HUES64 (cell line): ENCODE measurements at regions not wholly inside any gene's neighbourhood (a gene's known extent, or its start where the extent isn't known, plus 50 kb on each side); places are given as distances from the start of the nearest gene placed in this dataset.

Experiments used
- H3K27ac ChIP-seq: 2 replicates; pipeline ENCODE4 v1.7.0; 2013; ENCODE audit warnings: low read depth, low read length, inconsistent platforms
- H3K27me3 ChIP-seq: 2 replicates; pipeline ENCODE4 v1.6.1; 2013; ENCODE audit warnings: mild to moderate bottlenecking, low read length; ENCODE audit not compliant: insufficient read depth
- H3K36me3 ChIP-seq: 2 replicates; pipeline ENCODE4 v1.6.1; 2013; ENCODE audit warnings: mild to moderate bottlenecking, low read length; ENCODE audit not compliant: insufficient read depth
- H3K4me1 ChIP-seq: 2 replicates; pipeline ENCODE4 v1.6.1; 2013; ENCODE audit warnings: mild to moderate bottlenecking, low read length, moderate library complexity; ENCODE audit not compliant: insufficient read depth
- H3K4me3 ChIP-seq: 2 replicates; pipeline ENCODE4 v1.5.1; 2013; ENCODE audit warnings: mild to moderate bottlenecking, low read length, moderate library complexity
- H3K9ac ChIP-seq: 2 replicates; pipeline ENCODE4 v1.6.1; 2013; ENCODE audit warnings: mild to moderate bottlenecking, low read depth, low read length
- H3K9me3 ChIP-seq: 2 replicates; pipeline ENCODE4 v1.6.1; 2013; ENCODE audit warnings: low read depth, low read length; ENCODE audit not compliant: insufficient read depth
- WGBS: fragments of 150-250, 120-280 bp; methylation state at CpG from one replicate; pipeline ENCODE4 v1.1.7; 2013; ENCODE audit warnings: missing lambda C conversion rate; 5-methylcytosine and 5-hydroxymethylcytosine counted together

DNA sequence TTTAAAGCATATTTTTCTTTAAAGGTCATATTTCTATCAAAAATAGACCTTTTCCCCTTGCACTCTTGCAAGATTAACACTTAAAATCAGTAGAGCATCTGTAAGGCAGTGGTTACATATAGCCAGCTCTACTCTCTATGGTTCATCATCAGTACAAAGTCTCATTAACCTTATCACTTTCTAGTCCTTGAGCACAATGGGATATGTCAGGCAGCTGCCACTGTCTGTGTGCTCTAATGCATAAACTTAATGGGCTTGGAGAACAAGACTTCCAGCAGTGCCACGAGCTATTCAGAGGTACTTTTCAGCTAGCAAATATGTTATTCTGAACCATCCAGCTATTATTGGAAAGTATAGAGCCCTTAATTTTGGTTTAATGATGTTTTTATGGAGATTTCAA lies 393.7 kb downstream of the GASK1B start:
- Histone ChIP-seq H3K36me3 (no peaks in the 10 kb centered on the region), H3K9me3 (no peaks in the 10 kb centered on the region), H3K27ac (no peak overlapping the region), H3K4me1 (no peaks in the 10 kb centered on the region), H3K27me3 (no peaks in the 10 kb centered on the region), H3K4me3 (no peak overlapping the region), H3K9ac (no peak overlapping the region)
- WGBS = 82% methylated on average over 1 of the region's 1 CpG

- no peaks in the 10 kb centered on the region for H3K36me3 ChIP-seq
- no peak overlapping the region for H3K4me3 ChIP-seq
- H3K27ac ChIP-seq = no peak overlapping the region
- H3K9me3 ChIP-seq = no peaks in the 10 kb centered on the region
- WGBS = no CpG with 5 or more reads among the region's 1 CpG
- no peaks in the 10 kb centered on the region for H3K4me1 ChIP-seq
- H3K27me3 ChIP-seq = no peaks in the 10 kb centered on the region
- H3K9ac ChIP-seq = no peak overlapping the region
These were observed 395.8 kb downstream of the GASK1B start for GRCh38 chr4:157776930-157777528.

- Histone ChIP-seq H3K27ac (no peak overlapping the region), H3K27me3 (no peaks in the 10 kb centered on the region), H3K4me1 (no peaks in the 10 kb centered on the region), H3K4me3 (no peak overlapping the region), H3K9me3 (no peaks in the 10 kb centered on the region), H3K36me3 (no peaks in the 10 kb centered on the region), H3K9ac (no peak overlapping the region)
These were observed 396.9 kb downstream of the GASK1B start for GRCh38 chr4:157775971-157776370.

GRCh38 chr4:157772907-157773306 lies 399.9 kb downstream of the GASK1B start:
- Histone ChIP-seq H3K36me3 (no peaks in the 10 kb centered on the region), H3K9ac (no peak overlapping the region), H3K27ac (no peak overlapping the region), H3K27me3 (no peaks in the 10 kb centered on the region), H3K4me1 (no peaks in the 10 kb centered on the region), H3K4me3 (no peak overlapping the region), H3K9me3 (no peaks in the 10 kb centered on the region)
- WGBS = no CpG with 5 or more reads among the region's 1 CpG

DNA sequence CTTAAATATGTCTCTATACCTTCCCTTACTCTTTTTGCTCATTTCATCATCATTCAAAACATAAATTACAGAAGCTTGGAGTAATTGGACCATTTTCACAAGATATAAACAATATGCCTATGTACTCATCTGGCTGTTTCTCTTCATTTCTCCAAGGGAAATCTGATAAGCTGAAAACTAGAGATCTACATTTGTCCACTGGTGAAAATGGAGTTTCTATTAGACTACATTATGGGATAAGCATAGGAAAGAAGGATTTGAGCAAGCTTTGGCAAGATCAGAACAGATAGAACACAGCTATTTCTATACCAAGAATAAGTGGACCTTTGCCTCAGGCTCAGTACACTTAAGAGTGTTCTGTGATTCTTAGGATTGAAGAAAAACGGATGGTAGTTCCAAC lies 404.4 kb downstream of the GASK1B start:
- Histone ChIP-seq H3K4me3 (no peak overlapping the region), H3K27me3 (no peaks in the 10 kb centered on the region), H3K9me3 (no peaks in the 10 kb centered on the region), H3K4me1 (no peaks in the 10 kb centered on the region), H3K9ac (no peak overlapping the region), H3K27ac (no peak overlapping the region), H3K36me3 (no peaks in the 10 kb centered on the region)
- no CpG with 5 or more reads among the region's 1 CpG for WGBS

DNA sequence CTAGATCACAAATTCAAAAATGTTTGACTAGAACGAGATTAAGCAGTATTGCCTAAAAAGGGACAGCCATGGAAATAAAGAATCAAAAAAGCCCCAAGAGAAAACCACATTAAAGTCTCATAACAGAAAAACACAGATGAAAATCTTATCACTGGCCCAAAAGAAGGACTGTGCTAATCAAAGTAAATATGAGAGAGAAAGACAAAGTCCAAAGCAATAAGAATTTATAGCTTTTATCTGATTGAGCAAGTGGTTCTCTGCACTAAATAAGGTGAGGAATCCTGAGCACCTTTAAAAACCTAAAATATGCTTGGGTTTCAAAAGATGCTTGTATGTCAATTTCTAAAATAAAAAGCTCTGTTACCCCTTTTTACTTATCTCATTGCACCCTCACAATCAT lies 409.3 kb downstream of the GASK1B start:
- Histone ChIP-seq H3K9me3 (no peaks in the 10 kb centered on the region), H3K27ac (no peak overlapping the region), H3K4me3 (no peak overlapping the region), H3K27me3 (no peaks in the 10 kb centered on the region), H3K36me3 (no peaks in the 10 kb centered on the region), H3K9ac (no peak overlapping the region), H3K4me1 (no peaks in the 10 kb centered on the region)
- 100% methylated on average over 1 of the region's 1 CpG for WGBS

DNA sequence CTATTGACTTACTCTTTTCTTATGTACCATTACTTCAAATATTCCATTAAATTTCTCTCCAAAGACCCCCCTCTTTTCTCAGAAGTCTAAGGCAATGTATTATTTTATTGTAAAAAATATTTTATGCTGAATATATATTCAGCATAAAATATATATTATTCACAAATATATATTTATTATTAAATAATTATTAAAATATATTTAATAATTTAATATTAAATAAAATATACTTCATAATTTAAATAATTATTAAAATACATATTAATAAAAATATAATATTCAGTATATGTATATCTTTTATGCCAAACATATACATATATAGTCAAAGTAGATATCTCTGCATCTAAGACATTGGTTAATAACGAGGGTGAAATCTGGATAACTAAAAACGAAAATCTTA lies 418.4 kb downstream of the GASK1B start:
- Histone ChIP-seq H3K4me3 (no peak overlapping the region), H3K9me3 (no peaks in the 10 kb centered on the region), H3K27me3 (no peaks in the 10 kb centered on the region), H3K4me1 (no peaks in the 10 kb centered on the region), H3K27ac (no peak overlapping the region), H3K9ac (no peak overlapping the region), H3K36me3 (no peaks in the 10 kb centered on the region)
- WGBS = no CpG with 5 or more reads among the region's 2 CpGs

DNA sequence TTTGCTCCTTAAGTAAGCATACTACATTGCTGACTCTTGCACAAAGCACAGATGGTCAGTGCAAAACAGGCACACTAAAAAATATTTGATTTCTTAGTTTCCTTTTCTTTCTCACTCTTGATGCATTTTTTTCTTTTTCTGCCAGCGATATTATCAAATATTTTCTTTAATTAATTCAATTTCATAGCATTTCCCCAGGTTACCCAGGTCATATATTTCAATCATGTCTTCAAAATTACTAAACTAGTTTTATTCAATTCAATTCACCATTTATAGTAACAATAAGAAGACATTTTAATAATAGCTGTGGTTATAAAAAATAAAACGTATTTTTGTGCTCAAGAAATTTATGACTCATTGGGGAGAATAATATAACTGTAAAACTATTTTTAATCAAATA lies 421.2 kb downstream of the GASK1B start:
- Histone ChIP-seq H3K4me1 (no peaks in the 10 kb centered on the region), H3K9me3 (no peaks in the 10 kb centered on the region), H3K27me3 (no peaks in the 10 kb centered on the region), H3K27ac (no peak overlapping the region), H3K36me3 (no peaks in the 10 kb centered on the region), H3K4me3 (no peak overlapping the region), H3K9ac (no peak overlapping the region)
- WGBS = 97% methylated on average over 1 of the region's 2 CpGs

DNA sequence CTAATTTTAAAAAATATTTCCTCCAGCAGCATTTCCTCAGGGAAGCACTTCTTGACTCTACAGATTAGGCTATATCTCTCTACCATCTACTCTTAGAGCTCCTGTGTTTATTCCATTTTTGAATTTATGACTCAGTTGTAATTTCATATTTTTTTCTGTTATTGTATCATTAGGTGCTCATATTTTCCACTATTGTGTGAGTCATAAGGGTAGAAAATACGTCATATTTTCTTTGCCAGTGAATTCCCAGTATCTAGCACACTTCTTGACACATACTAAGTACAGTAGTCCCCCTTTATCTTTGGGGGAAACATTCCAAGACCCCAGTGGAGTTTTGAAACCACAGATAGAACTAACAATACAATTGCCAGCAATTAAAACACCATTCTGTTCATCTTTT lies 431.2 kb downstream of the GASK1B start:
- no peak overlapping the region for H3K27ac ChIP-seq
- no peaks in the 10 kb centered on the region for H3K27me3 ChIP-seq
- H3K9ac ChIP-seq = no peak overlapping the region
- 93% methylated on average over 1 of the region's 1 CpG for WGBS
- H3K4me1 ChIP-seq = no peaks in the 10 kb centered on the region
- no peaks in the 10 kb centered on the region for H3K9me3 ChIP-seq
- no peak overlapping the region for H3K4me3 ChIP-seq
- no peaks in the 10 kb centered on the region for H3K36me3 ChIP-seq

- no peaks in the 10 kb centered on the region for H3K36me3 ChIP-seq
- H3K4me3 ChIP-seq = no peak overlapping the region
- H3K9me3 ChIP-seq = no peaks in the 10 kb centered on the region
- no peak overlapping the region for H3K27ac ChIP-seq
- 91% methylated on average over 2 of the region's 2 CpGs for WGBS
- H3K9ac ChIP-seq = no peak overlapping the region
- H3K4me1 ChIP-seq = no peaks in the 10 kb centered on the region
- H3K27me3 ChIP-seq = no peaks in the 10 kb centered on the region
These were observed 433.6 kb downstream of the GASK1B start for GRCh38 chr4:157739242-157739641.

DNA sequence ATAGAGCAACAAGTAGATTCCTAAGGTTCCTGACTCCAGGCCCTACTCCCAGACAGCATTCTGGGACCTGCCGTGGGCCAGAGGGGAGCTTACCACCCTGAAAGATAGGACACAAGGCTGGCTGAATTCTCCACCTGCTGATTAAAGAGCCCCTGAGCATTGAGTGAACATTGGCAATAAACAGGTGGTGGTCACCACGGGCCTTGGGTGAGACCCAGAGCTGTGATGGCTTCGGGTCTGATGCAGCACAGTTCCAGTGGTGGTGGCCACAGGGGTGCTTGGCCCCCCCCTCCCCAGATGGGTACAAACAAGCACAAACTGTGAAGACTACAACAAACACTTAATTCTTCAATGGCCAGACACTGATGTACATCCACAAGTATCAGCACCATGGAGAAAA lies 444.6 kb downstream of the GASK1B start:
- no peak overlapping the region for H3K9ac ChIP-seq
- no peaks in the 10 kb centered on the region for H3K36me3 ChIP-seq
- no peak overlapping the region for H3K4me3 ChIP-seq
- H3K27me3 ChIP-seq = no peaks in the 10 kb centered on the region
- H3K4me1 ChIP-seq = no peaks in the 10 kb centered on the region
- H3K27ac ChIP-seq = no peak overlapping the region
- no peaks in the 10 kb centered on the region for H3K9me3 ChIP-seq
- 91% methylated on average over 3 of the region's 3 CpGs for WGBS

- Histone ChIP-seq H3K27ac (no peak overlapping the region), H3K4me1 (no peaks in the 10 kb centered on the region), H3K27me3 (no peaks in the 10 kb centered on the region), H3K4me3 (no peak overlapping the region), H3K36me3 (no peaks in the 10 kb centered on the region), H3K9ac (no peak overlapping the region), H3K9me3 (no peaks in the 10 kb centered on the region)
- WGBS = 90% methylated on average over 2 of the region's 2 CpGs
These were observed 445.7 kb downstream of the GASK1B start for GRCh38 chr4:157727163-157727562.
